H1 (cell line): ENCODE measurements at regions not wholly inside any gene's neighbourhood (a gene's known extent, or its start where the extent isn't known, plus 50 kb on each side); places are given as distances from the start of the nearest gene placed in this dataset.

Source experiments
- CTCF ChIA-PET: fragments of 300-600 bp; sonication (Branson Sonifier 250); formaldehyde crosslinking; loops from one replicate; lab custom pipeline; 2021; ENCODE audit not compliant: partially characterized antibody; lab: Charles Lee
- POLR2A ChIA-PET: fragments of 300-600 bp; sonication (Branson Sonifier 250); formaldehyde crosslinking; loops from one replicate; lab custom pipeline; 2021; ENCODE audit warnings: inconsistent platforms; ENCODE audit not compliant: partially characterized antibody; lab: Charles Lee
- DNase-seq, 2 experiments: peaks; one replicate each; pipeline versions ENCODE4 v3.0.0 to v3.0.0-alpha.2; 2010 to 2022; ENCODE audit warnings: low spot score in 2 of 2, low read depth in 1 of 2, mixed read lengths in 1 of 2
- FAIRE-seq: peaks from 2 replicates; lab custom pipeline; 2011; peaks lifted over from hg19 to GRCh38; lab: Jason Lieb, UNC
- H2AFZ ChIP-seq: 2 replicates; pipeline ENCODE4 v1.8.1; 2012; ENCODE audit warnings: low read length, inconsistent platforms
- H2AK5ac ChIP-seq: 2 replicates; pipeline ENCODE4 v1.6.1; 2013; ENCODE audit warnings: low read depth, low read length
- H2BK120ac ChIP-seq: replicated peaks from 2 replicates; pipeline ENCODE3; 2013; ENCODE audit warnings: low read depth, low read length, inconsistent platforms
- H2BK12ac ChIP-seq: 2 replicates; pipeline ENCODE4 v1.6.1; 2013; ENCODE audit warnings: low read depth, low read length
- H2BK15ac ChIP-seq: 2 replicates; pipeline ENCODE4 v1.6.1; 2013; ENCODE audit warnings: low read length
- H2BK20ac ChIP-seq: 2 replicates; pipeline ENCODE4 v1.6.1; 2013; ENCODE audit warnings: low read length
- H2BK5ac ChIP-seq: 2 replicates; pipeline ENCODE4 v1.6.1; 2013; ENCODE audit warnings: low read depth, low read length
- H3K14ac ChIP-seq: 2 replicates; pipeline ENCODE4 v1.6.1; 2013; ENCODE audit warnings: inconsistent platforms; ENCODE audit not compliant: insufficient read length
- H3K18ac ChIP-seq: 2 replicates; pipeline ENCODE4 v1.6.1; 2013; ENCODE audit warnings: low read length; ENCODE audit errors: extremely low read depth
- H3K23ac ChIP-seq: 2 replicates; pipeline ENCODE4 v1.6.1; 2013; ENCODE audit warnings: inconsistent platforms; ENCODE audit not compliant: insufficient read length
- H3K23me2 ChIP-seq: 2 replicates; pipeline ENCODE4 v1.6.1; 2013; ENCODE audit warnings: low read depth, low read length
- H3K27ac ChIP-seq: 2 replicates; pipeline ENCODE4 v1.6.1; 2011; ENCODE audit warnings: low read depth, low read length, inconsistent platforms
- H3K27me3 ChIP-seq, 4 experiments: replicated peaks in 1 of 4; 1 replicate in 1 of 4; 2 replicates in 3 of 4; pipeline versions ENCODE4 v1.6.1 to v1.8.1; 2011 to 2013; ENCODE audit warnings: low read length in 3 of 4, mild to moderate bottlenecking in 3 of 4, inconsistent platforms in 2 of 4, mixed read lengths in 2 of 4, moderate library complexity in 1 of 4; ENCODE audit not compliant: control insufficient read depth in 3 of 4, insufficient read depth in 3 of 4; ENCODE audit errors: extremely low read depth in 1 of 4
- H3K36me3 ChIP-seq, 4 experiments: 2 replicates each; pipeline versions ENCODE4 v1.6.1 to v1.8.1; 2011 to 2013; ENCODE audit warnings: mild to moderate bottlenecking in 4 of 4, low read length in 3 of 4, moderate library complexity in 2 of 4, control low read depth in 1 of 4, inconsistent platforms in 1 of 4; ENCODE audit not compliant: insufficient read depth in 4 of 4, control insufficient read depth in 2 of 4
- H3K4ac ChIP-seq: replicated peaks from 2 replicates; pipeline ENCODE3; 2013; ENCODE audit warnings: low read length, low read depth, mixed read lengths, inconsistent platforms; ENCODE audit not compliant: insufficient read length
- H3K4me1 ChIP-seq, 4 experiments: replicated peaks in 1 of 4; 1 replicate in 1 of 4; 2 replicates in 3 of 4; pipeline versions ENCODE4 v1.6.1 to v1.8.1; 2011 to 2013; ENCODE audit warnings: low read length in 3 of 4, inconsistent platforms in 2 of 4, mixed read lengths in 1 of 4; ENCODE audit not compliant: insufficient read depth in 4 of 4, control insufficient read depth in 3 of 4
- H3K4me2 ChIP-seq, 2 experiments: 2 replicates each; pipeline versions ENCODE4 v1.6.1 to v1.8.1; 2011 to 2013; ENCODE audit warnings: low read depth in 2 of 2, low read length in 2 of 2, control low read depth in 1 of 2, inconsistent platforms in 1 of 2, mild to moderate bottlenecking in 1 of 2; ENCODE audit not compliant: insufficient read depth in 1 of 2
- H3K4me3 ChIP-seq, 4 experiments: fragments of 200-600, 300-600 bp in 1 of 4; sonication (generic), shearing (Covaris generic), sonication (Bioruptor Twin) in 1 of 4; 2 replicates each; pipeline versions ENCODE4 v1.5.1 to v1.8.1; 2011 to 2016; ENCODE audit warnings: low read length in 4 of 4, low read depth in 3 of 4, control low read depth in 2 of 4, inconsistent platforms in 2 of 4, mild to moderate bottlenecking in 2 of 4, mixed read lengths in 1 of 4, moderate library complexity in 1 of 4; ENCODE audit not compliant: insufficient read depth in 2 of 4; ENCODE audit errors: extremely low read depth in 1 of 4
- H3K56ac ChIP-seq: replicated peaks from 2 replicates; pipeline ENCODE3; 2013; ENCODE audit warnings: low read depth, mild to moderate bottlenecking, mixed read lengths, low read length, inconsistent platforms; ENCODE audit not compliant: insufficient read length
- H3K79me1 ChIP-seq: 2 replicates; pipeline ENCODE4 v1.6.1; 2013; ENCODE audit warnings: low read depth, low read length, control low read depth
- H3K79me2 ChIP-seq, 2 experiments: 2 replicates each; pipeline versions ENCODE4 v1.6.1 to v1.8.1; 2012 to 2013; ENCODE audit warnings: low read length in 2 of 2, mild to moderate bottlenecking in 2 of 2, inconsistent platforms in 1 of 2; ENCODE audit not compliant: insufficient read depth in 2 of 2, control insufficient read depth in 1 of 2
- H3K9ac ChIP-seq, 4 experiments: replicated peaks in 1 of 4; 1 replicate in 1 of 4; 2 replicates in 3 of 4; pipeline versions ENCODE4 v1.6.1 to v1.8.1; 2011 to 2013; ENCODE audit warnings: low read depth in 3 of 4, low read length in 3 of 4, control low read depth in 2 of 4, mild to moderate bottlenecking in 2 of 4, moderate library complexity in 2 of 4, inconsistent platforms in 1 of 4; ENCODE audit errors: extremely low read depth in 1 of 4
- H3K9me3 ChIP-seq, 2 experiments: 2 replicates each; pipeline versions ENCODE4 v1.6.1 to v1.8.1; 2012 to 2013; ENCODE audit warnings: mild to moderate bottlenecking in 2 of 2, moderate library complexity in 2 of 2, control low read depth in 1 of 2, inconsistent platforms in 1 of 2, low read depth in 1 of 2, low read length in 1 of 2, mixed read lengths in 1 of 2; ENCODE audit not compliant: insufficient read depth in 2 of 2
- H4K20me1 ChIP-seq, 2 experiments: replicated peaks in 1 of 2; 2 replicates each; pipeline versions ENCODE3 to v1.8.1; 2011 to 2013; ENCODE audit warnings: inconsistent platforms in 2 of 2, low read length in 2 of 2, mild to moderate bottlenecking in 1 of 2; ENCODE audit not compliant: insufficient read depth in 2 of 2, control insufficient read depth in 1 of 2
- H4K5ac ChIP-seq: 2 replicates; pipeline ENCODE4 v1.6.1; 2013; ENCODE audit warnings: low read length, low read depth, mixed read lengths, inconsistent platforms; ENCODE audit not compliant: insufficient read length
- H4K8ac ChIP-seq: 2 replicates; pipeline ENCODE4 v1.8.0; 2013; ENCODE audit warnings: mild to moderate bottlenecking, moderate library complexity, low read length, inconsistent platforms; ENCODE audit not compliant: insufficient read depth; ENCODE audit errors: extremely low read depth
- H4K91ac ChIP-seq: replicated peaks from 2 replicates; pipeline ENCODE3; 2013; ENCODE audit warnings: low read length, mixed read lengths, inconsistent platforms; ENCODE audit not compliant: insufficient read length
- CBX8 ChIP-seq: fragments of 300-800, 300-1000 bp; sonication (generic); IDR thresholded peaks from 2 replicates; pipeline ENCODE4 v1.7.1; 2016; ENCODE audit warnings: low read depth, low read length, borderline replicate concordance
- CTBP2 ChIP-seq: IDR thresholded peaks from 2 replicates; pipeline ENCODE4 v1.7.0; 2011; ENCODE audit warnings: borderline replicate concordance, mild to moderate bottlenecking, moderate library complexity, mixed read lengths, low read length; ENCODE audit not compliant: insufficient read depth, insufficient read length
- EP300 ChIP-seq, 2 experiments: IDR thresholded peaks; 1 replicate in 1 of 2; 2 replicates in 1 of 2; pipeline ENCODE4 v1.6.1; 2011 to 2012; ENCODE audit warnings: low read depth in 2 of 2, low read length in 2 of 2, mild to moderate bottlenecking in 2 of 2, borderline replicate concordance in 1 of 2, inconsistent platforms in 1 of 2, moderate library complexity in 1 of 2
- POLR2AphosphoS5 ChIP-seq: IDR thresholded peaks from 2 replicates; pipeline ENCODE4 v1.6.1; 2011; ENCODE audit warnings: low read depth, low read length
- RAD21 ChIP-seq, 2 experiments: IDR thresholded peaks in 1 of 2; conservative IDR thresholded peaks in 1 of 2; 2 replicates each; pipeline ENCODE4 v1.6.1; 2011; ENCODE audit warnings: low read depth in 2 of 2, low read length in 2 of 2, improper control_type of control experiment in 1 of 2, inconsistent platforms in 1 of 2, mild to moderate bottlenecking in 1 of 2, moderate library complexity in 1 of 2
- SIX5 ChIP-seq: IDR thresholded peaks from 2 replicates; pipeline ENCODE4 v1.6.1; 2011; ENCODE audit warnings: mild to moderate bottlenecking, low read depth, low read length
- SP1 ChIP-seq: IDR thresholded peaks from 2 replicates; pipeline ENCODE4 v1.6.1; 2011; ENCODE audit warnings: low read depth, low read length
- SRF ChIP-seq: IDR thresholded peaks from 2 replicates; pipeline ENCODE4 v1.6.1; 2011; ENCODE audit warnings: mild to moderate bottlenecking, low read depth, low read length, moderate library complexity
- TCF12 ChIP-seq: IDR thresholded peaks from 2 replicates; pipeline ENCODE4 v1.6.1; 2011; ENCODE audit warnings: low read depth, mild to moderate bottlenecking, low read length
- WGBS, 2 experiments: shearing (Covaris generic) in 1 of 2; methylation state at CpG; one replicate each; pipeline versions ENCODE4 v1.1.6 to v1.1.7; 2013 to 2015; ENCODE audit warnings: low lambda C conversion rate in 2 of 2, mixed read lengths in 2 of 2, inconsistent platforms in 1 of 2, low coverage in 1 of 2, missing lambda C conversion rate in 1 of 2; ENCODE audit not compliant: insufficient replicate concordance in 2 of 2, insufficient coverage in 1 of 2, insufficient read length in 1 of 2; ENCODE audit errors: extremely low coverage in 1 of 2, missing lambda C conversion rate in 1 of 2; 5-methylcytosine and 5-hydroxymethylcytosine counted together

- Histone ChIP-seq H3K4me3 (no peak overlapping the region), H3K4me1 (peaks cover 0 to 12% (median 6%) of the 10 kb centered on the region in 4 experiments; a peak in 3 of 7 replicates), H3K36me3 (no peaks in the 10 kb centered on the region), H2BK12ac (no peak overlapping the region)
- TF ChIP-seq TCF12, result no peak
- TF ChIP-seq CBX8, result no peak
- TF ChIP-seq SP1, result no peak
- TF ChIP-seq RAD21 (IDR thresholded peaks at IDR 0.05 in 1 of 2, conservative IDR thresholded peaks at IDR 0.05 in 1 of 2; ENCODE audit: low read depth in 2 of 2, low read length in 2 of 2), result no peak
- TF ChIP-seq SIX5, result no peak
- TF ChIP-seq SRF, result no peak
- TF ChIP-seq EP300 (IDR thresholded peaks at IDR 0.05; ENCODE audit: borderline replicate concordance in 1 of 2, low read depth in 2 of 2, low read length in 2 of 2), result no peak
- no peak for TF ChIP-seq POLR2AphosphoS5
- no peak for TF ChIP-seq CTBP2
- TF ChIP-seq, all 59 proteins: peak for 0
- H3K14ac ChIP-seq, result no peak overlapping the region
- H2BK15ac ChIP-seq, result no peak overlapping the region
- no peaks in the 10 kb centered on the region for H4K20me1 ChIP-seq
- no peak overlapping the region for H2BK5ac ChIP-seq
- H4K5ac ChIP-seq, result no peak overlapping the region
- no peak overlapping the region for H3K4ac ChIP-seq
- H3K79me2 ChIP-seq, result no peaks in the 10 kb centered on the region
- no peak overlapping the region for H3K9ac ChIP-seq
- H3K23me2 ChIP-seq, result no peaks in the 10 kb centered on the region
- H3K27me3 ChIP-seq, result no peaks in the 10 kb centered on the region
- H2BK120ac ChIP-seq, result no peak overlapping the region
- no peak overlapping the region for H2AFZ ChIP-seq
- ChIA-PET CTCF (no interaction called here), POLR2A (no interaction called here)
- no peak overlapping the region for H4K91ac ChIP-seq
- H2AK5ac ChIP-seq, result no peak overlapping the region
- no peak overlapping the region for H4K8ac ChIP-seq
- H2BK20ac ChIP-seq, result no peak overlapping the region
- 97% methylated on average over 3 of the region's 3 CpGs; no CpG with 5 or more reads in 1 of the 2 experiments for WGBS, 2 experiments
- H3K27ac ChIP-seq, result no peak overlapping the region
- no peak overlapping the region for H3K18ac ChIP-seq
- H3K23ac ChIP-seq, result no peak overlapping the region
- no peaks in the 10 kb centered on the region for H3K9me3 ChIP-seq
- no peak overlapping the region for H3K4me2 ChIP-seq
- H3K56ac ChIP-seq, result no peak overlapping the region
- DNase-seq, result no peak
- no peak for FAIRE-seq
- H3K79me1 ChIP-seq, result no peaks in the 10 kb centered on the region
Measured at GRCh38 chr3:191966556-191966955, 505.6 kb downstream of the PYDC2 start.
